ENCODE measurements at regions not wholly inside any gene's neighbourhood (a gene's known extent, or its start where the extent isn't known, plus 50 kb on each side); places are given as distances from the start of the nearest gene placed in this dataset.
"Not testable (repeated sequence)": the region's sequence is repeated elsewhere in the genome, so short reads cannot be mapped to it uniquely, and the experiment has no call there.

DNA sequence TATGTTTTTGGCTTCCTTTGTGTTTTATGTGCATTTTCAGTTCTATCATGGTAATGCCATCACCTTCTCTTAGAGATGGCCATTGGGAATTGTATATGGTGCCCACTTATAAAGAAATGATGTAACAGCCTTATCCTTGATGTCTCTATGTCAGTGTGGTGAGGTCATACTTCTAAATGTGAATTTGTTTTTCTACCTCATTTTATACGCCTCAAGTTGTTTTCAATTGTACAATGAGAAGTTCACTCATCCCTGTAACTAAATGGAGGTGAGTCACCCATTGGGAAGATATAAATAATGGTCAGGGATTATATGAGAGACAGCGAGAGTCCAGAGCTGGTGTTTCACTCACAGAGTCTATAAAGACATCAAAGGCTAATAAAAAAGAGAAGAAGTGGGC is 402.4 kb downstream of the AGTPBP1 start:
- no peak for DNase-seq (ENCODE audit: low read depth in 2 of 2)

- no peak for DNase-seq (ENCODE audit: low read depth in 2 of 2)
These were observed 407.5 kb downstream of the AGTPBP1 start for GRCh38 chr9:85334228-85334627.

DNA sequence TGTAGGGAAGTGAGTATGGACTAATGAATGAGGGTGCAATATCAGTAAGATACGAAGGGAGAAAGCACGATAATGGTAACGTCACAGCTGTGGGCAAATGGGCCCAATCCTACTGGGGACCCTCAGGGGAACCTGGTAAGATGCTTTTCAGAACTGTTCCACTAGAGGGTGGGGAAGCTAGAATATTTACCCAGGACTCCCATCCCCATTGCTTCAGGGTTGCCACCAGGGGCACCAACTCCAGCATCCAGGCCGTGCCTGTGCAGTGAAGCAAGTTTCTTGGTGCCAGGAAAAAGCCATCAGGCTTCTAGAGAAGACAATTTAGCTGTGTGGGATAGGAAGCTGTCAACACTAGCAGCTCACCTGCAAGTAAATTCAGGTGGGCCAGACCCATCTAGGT is 409.3 kb downstream of the AGTPBP1 start:
- peak in 1 of 2 donors; percentile 1 for DNase-seq (ENCODE audit: low read depth in 2 of 2)

DNA sequence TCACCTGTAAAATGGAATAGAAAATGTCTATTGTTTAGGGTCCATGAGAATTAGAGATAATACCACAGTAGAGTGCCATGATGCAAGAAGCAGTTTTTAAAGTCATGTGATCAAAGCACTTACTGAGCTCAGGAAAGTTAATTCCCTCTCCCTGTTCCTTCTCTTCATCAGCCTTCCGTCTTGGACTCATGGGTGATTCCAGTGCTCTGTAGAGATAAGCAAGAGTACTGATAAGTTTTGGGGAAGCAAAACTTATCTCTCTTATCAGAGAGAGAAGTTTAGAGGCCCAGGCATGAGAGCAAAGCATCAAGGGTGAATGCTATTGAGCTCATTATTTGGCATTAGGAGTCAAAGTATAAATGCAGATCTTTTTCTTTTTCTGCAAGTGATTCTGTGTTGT is 410.1 kb downstream of the AGTPBP1 start:
- no peak for DNase-seq (ENCODE audit: low read depth in 2 of 2)

DNA sequence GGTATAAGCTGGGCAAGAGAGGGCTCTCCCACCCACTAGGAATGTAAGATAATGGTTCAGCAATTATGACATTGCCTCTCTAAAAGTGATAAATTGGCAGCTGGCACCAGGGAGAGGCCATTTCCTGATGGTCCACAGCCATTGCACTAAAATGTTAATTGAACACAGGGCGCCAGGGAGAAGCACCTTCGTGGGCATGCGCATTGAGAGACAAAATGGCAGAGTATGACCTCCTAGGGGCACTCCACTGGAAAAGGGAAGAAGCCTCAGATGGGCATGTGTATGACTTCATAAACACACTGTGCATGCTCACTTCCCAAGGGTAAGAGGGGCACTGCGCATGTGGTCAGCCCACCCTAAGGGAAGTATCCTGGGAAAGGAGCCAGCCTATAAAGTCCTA is 419.2 kb downstream of the AGTPBP1 start:
- DNase-seq (ENCODE audit: low read depth in 2 of 2), result no peak

- no peak for DNase-seq (ENCODE audit: low read depth in 2 of 2)
These were observed 420.2 kb downstream of the AGTPBP1 start for GRCh38 chr9:85321561-85321960.

- DNase-seq (ENCODE audit: low read depth in 2 of 2), result no peak
These were observed 421.7 kb downstream of the AGTPBP1 start for GRCh38 chr9:85319936-85320656.

GRCh38 chr9:85315535-85315934 is 426.2 kb downstream of the AGTPBP1 start:
- DNase-seq (ENCODE audit: low read depth in 2 of 2), result not testable (repeated sequence)

DNA sequence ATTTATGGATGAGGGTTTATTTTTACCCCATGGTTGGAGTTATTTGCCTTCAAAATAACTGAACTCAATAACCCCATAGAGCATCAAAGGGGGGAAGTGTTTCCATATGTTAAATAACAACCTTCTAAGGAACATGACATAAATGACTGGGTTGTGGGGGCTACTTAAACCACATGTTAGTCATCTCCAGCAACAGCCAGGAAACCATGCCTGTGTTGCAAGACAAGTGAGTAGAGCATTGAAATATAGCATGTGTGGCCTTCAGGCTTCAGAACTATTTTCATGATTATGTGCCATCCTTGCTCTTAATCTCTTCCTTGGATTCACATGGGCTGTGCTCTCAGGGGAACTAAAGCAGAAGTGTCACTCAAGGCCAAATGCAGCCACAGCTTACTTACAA is 431.2 kb downstream of the AGTPBP1 start:
- no peak for DNase-seq (ENCODE audit: low read depth in 2 of 2)

- DNase-seq (ENCODE audit: low read depth in 2 of 2), result no peak
These were observed 438.0 kb downstream of the AGTPBP1 start for GRCh38 chr9:85303757-85304134.

GRCh38 chr9:85302938-85303756 is 438.6 kb downstream of the AGTPBP1 start:
- DNase-seq (ENCODE audit: low read depth in 2 of 2), result peak in 1 of 2 donors; percentile 11

DNA sequence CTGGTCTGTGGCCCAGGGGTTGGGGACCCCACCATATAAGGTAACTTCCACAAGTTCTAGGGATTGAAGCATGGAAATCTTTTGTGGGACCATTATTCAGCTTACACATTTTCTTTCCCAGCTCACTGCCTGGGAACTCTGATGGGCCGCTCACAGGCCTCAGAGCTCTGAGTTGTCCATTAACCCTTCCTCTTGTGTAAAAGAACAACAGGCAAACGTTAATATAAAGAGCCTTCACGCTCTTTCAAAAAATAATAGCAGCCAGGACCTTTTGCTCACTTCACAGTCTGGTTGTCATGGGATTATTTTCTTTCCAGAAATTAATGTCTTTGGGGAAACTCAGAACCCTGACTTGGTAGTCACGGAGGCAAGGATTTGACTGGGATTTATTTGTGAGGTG is 443.3 kb downstream of the AGTPBP1 start:
- DNase-seq (ENCODE audit: low read depth in 2 of 2), result no peak

- not testable (repeated sequence) for DNase-seq (ENCODE audit: low read depth in 2 of 2)
These were observed 446.5 kb downstream of the AGTPBP1 start for GRCh38 chr9:85295244-85295643.

DNA sequence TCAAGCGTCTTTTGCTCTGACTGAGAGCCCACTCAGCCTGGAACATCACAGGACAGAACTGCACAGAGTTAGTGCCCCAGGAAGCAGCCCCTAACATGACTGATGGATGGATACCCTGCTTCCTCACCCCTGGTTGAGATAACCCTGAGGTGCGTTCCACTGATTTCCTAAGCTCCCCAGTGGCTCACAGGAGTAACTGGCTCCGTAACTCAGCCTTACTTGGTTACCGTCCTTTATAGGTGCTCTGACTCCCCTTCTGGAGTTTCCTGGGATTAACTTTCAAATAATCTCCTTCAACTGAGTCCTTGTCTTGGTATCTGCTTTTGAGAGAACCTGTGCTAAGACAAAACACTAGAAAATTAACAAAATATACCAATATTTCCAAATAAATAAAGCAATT is 449.5 kb downstream of the AGTPBP1 start:
- no peak for DNase-seq (ENCODE audit: low read depth in 2 of 2)

- no peak for DNase-seq (ENCODE audit: low read depth in 2 of 2)
These were observed 450.5 kb downstream of the AGTPBP1 start for GRCh38 chr9:85291266-85291665.

DNA sequence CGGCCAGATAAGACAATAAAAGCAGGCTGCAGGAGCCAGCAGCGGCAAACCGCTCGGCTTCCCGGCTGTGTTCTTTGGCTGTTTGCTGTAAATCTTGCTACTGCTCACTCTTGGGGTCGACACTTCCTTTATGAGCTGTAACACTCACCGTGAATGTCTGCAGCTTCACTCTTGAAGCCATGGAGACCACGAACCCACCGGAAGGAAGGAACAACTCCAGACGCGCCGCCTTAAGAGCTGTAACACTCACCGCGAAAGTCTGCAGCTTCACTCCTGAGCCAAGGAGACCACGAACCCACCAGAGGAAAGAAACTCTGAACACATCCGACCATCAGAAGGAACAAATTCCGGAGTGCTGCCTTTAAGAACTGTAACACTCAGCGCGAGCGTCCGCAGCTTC is 451.7 kb downstream of the AGTPBP1 start:
- no peak for DNase-seq (ENCODE audit: low read depth in 2 of 2)

GRCh38 chr9:85289142-85289541 is 452.6 kb downstream of the AGTPBP1 start:
- DNase-seq (ENCODE audit: low read depth in 2 of 2), result no peak

DNA sequence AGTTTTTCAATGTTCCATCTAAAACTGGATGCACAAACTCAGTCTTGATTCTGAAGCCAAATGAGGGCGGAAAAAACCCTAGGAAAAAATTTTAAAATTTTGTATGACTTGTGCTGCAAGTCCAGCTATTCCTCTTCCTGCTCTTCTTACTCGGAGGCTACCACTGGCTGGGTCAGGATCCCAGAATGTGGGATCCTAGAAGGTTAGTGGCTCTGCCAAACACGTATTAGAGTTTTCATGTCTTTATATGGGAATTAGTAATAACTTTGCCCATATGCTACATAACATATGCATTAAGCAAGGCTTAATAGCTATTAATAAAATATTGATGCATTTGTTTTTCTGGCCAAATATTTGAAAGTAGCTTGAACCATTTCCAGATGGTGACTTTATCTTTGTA is 458.3 kb downstream of the AGTPBP1 start:
- DNase-seq (ENCODE audit: low read depth in 2 of 2), result no peak

- DNase-seq (ENCODE audit: low read depth in 2 of 2), result no peak
These were observed 463.0 kb downstream of the AGTPBP1 start for GRCh38 chr9:85278769-85279168.

DNA sequence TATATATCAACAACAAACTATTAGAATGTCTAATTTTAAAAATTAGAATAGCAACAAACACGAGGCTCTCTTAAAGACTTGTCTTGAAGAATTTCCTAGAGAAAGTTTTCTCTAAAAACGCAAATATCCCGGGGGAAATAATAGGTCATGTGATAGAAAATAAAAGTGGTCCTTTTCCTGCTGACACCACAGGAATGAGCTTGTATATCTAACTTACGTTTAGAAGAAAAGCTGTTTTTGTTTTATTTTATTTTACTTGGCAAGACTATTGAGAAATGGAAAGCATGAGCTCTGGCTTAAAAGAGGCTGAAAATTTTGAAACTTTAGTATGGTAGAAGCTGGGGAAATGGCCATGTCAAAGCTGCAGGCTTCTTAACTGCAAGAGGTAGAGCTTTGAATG is 465.0 kb downstream of the AGTPBP1 start:
- no peak for DNase-seq (ENCODE audit: low read depth in 2 of 2)

GRCh38 chr9:85269811-85270210 is 471.9 kb downstream of the AGTPBP1 start:
- no peak for DNase-seq (ENCODE audit: low read depth in 2 of 2)

GRCh38 chr9:85268131-85268530 is 473.6 kb downstream of the AGTPBP1 start:
- DNase-seq (ENCODE audit: low read depth in 2 of 2), result no peak

GRCh38 chr9:85264695-85265094 is 477.1 kb downstream of the AGTPBP1 start:
- no peak for DNase-seq (ENCODE audit: low read depth in 2 of 2)
